Right ventricle myocardium superior (tissue), 1 donor: ENCODE measurements at regions not wholly inside any gene's neighbourhood (a gene's known extent, or its start where the extent isn't known, plus 50 kb on each side); places are given as distances from the start of the nearest gene placed in this dataset.

Experiments used
- ATAC-seq: fragments of 200-7000 bp; cut with Tn5 transposase; one replicate; pipeline ENCODE4 v1.9.1; 2020; ENCODE audit warnings: mild to moderate bottlenecking; ENCODE audit not compliant: poor library complexity
- DNase-seq: peaks from one replicate; pipeline ENCODE4 v3.0.0-alpha.2; 2020
- intact Hi-C: fragments of 100-400 bp; cut with DNase I; formaldehyde crosslinking; loops from one replicate; pipeline ENCODE4 v1.11.2; 2022
- donor health status: DM: no; HTN: yes; CAD: no; lungs with severe emphysema.

DNA sequence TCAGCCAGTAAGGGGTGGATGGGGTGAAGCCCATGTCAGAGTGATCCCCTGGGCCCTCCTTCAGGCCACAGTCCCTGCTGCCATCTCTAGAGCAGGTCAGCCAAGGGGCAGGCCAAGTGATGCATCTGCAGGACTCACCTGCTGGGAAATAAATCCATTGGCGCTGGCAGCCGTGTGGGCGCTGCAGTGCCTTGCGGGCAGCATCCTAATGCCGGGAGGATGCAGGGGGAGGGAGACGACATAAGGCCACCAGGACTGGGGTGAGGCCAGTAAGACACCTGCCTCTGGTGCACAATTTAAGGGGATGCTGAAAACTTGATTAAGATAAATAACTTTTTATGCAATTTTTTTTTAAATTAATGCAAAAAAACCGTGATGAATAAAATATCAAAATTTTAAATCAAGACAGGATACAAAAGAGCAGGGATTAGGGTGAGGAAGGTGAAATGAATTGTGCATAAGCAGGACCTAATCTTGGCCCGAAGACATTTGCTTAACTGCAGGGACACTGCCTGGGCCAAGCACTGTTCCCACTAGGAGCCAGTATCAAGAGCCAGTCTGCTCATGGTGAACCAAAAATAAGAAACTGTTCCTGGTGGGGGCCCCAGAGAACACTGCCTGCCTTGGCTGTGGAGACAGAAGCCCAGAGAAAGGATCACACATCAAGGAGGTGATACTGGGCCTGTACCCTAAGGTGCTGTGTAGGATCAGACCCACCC, 67.5 kb upstream of the CPLX2 start:
- no peak for ATAC-seq
- intact Hi-C loops, result no loop called here
- no peak for DNase-seq

DNA sequence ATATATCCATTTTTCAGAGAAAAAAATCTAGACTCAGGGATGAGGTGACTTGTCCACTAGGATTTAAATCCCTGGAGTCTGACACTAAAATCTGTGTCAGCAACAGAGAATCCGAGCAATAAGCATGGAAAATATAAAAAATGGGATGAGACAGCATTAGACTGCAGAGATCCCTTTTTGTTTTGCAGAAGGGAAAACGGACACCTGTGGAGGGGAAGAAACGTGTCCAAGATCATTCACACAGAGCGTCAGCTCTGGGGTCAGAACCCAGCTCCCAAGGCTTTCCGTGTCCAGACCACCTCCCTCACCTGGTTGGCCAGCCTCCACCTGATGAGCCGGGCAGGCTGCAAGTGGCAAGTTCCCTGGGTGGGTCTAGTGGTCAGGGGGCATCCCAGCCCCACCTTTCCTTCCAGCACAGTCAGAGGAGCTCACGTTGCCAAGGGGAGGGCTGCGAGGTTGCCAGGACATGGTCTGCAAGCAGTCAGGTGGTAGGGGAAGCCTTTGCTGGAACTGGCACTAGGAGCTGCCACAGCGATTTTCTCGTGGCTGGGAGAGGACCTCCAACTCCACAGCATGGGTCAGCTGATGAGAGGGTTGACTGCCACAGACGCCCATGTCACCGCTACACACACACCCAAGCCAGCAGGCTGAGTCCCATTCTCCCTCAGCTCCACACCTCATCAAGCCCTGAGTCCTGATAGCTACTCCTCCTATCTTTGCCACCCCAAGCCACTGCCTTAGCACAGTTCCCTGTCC, 65.9 kb upstream of the CPLX2 start:
- intact Hi-C loops, result no loop called here
- ATAC-seq (no peak), DNase-seq (no peak)

DNA sequence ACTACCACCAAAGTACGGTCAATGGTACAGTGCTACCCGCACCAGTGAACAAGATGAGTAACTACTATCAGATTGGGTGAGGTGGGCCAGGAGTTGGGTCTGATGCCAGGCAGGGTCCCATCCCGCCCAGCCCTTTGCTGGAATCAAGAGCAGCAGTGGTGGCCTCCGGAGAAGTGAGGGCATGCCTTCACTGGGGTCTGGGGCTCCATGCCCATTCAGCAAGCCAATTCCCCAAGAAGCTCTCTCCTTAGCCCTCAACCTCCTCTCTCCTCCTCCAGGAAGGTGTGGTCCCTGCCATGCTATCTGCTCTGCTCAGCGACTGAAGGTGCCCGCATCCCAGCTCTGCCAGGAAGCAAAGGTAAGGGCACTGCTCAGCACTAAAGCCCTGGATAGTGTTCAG, 62.7 kb upstream of the CPLX2 start:
- ATAC-seq, result no peak
- intact Hi-C loops, result no loop called here
- DNase-seq, result no peak

DNA sequence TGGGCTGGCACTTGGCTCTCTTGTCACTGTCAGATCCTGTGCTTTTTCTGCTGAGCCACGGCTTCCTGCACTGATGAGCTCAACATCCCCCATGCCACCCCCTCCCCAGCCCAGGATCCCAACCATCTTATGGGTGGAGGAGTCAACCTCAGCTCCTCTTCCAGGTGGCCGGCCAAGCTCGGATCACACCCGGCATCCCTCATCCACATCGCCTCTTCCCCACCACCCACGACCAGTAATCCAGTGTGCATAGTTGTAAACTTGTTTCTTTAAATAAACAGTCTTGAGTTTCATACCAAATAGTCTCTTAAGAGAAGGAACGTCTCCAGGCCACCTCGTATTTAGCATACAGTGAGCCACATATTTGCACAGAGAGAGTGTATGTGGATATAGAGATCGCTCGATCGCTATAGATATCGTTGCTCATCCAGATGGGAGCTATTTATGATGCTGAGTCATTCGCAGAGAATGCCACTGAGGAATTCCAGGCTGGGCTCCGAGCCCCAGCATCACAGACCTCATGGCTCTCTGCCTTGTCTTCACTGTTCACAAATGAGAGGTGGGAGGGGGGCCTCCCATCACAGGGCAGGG, 61.8 kb upstream of the CPLX2 start:
- ATAC-seq, result no peak
- no peak for DNase-seq

DNA sequence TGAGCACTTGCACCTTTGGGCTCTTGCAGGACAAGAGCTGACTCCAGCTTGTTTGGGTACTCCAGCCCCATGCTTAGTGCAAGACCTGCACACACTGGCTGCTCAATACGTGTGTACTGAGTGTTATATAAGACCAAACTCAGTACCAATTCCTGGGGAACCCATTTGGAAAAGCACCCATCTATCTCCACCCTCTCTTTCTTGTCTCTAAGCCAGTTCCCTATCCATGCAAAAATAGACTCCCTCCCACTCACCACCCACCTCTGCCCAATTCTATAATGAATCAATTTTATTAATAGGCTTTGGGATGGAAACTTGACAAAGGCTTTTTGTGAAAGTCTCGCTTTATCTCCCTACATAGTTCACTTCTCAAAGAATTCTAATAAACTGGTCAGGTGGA, 60.9 kb upstream of the CPLX2 start:
- intact Hi-C loops, result no loop called here
- no peak for ATAC-seq
- no peak for DNase-seq

More for the DNA sequence above, 61.8 kb upstream of the CPLX2 start:
- intact Hi-C loops, result no loop called here

DNA sequence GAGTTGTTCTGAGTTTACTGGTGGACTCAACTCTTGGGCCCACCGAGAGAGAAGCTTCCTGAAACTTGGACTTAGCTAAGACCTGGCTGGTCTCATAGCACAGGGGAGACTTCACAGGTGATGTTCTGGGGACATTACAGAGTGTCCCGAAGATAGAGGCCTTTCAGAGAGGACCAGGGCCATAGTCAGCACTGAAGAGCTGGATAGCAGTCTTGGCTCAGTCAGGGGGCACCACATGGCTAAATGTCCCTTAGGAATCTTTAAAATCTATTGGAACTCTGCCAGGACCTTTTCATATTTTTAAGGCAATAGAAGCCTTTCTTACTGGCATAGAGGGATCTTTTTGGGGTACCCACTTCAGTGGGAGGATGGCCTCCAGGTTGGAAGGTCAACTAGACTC, 59.8 kb upstream of the CPLX2 start:
- intact Hi-C loops, result no loop called here
- DNase-seq (no peak), ATAC-seq (no peak)

DNA sequence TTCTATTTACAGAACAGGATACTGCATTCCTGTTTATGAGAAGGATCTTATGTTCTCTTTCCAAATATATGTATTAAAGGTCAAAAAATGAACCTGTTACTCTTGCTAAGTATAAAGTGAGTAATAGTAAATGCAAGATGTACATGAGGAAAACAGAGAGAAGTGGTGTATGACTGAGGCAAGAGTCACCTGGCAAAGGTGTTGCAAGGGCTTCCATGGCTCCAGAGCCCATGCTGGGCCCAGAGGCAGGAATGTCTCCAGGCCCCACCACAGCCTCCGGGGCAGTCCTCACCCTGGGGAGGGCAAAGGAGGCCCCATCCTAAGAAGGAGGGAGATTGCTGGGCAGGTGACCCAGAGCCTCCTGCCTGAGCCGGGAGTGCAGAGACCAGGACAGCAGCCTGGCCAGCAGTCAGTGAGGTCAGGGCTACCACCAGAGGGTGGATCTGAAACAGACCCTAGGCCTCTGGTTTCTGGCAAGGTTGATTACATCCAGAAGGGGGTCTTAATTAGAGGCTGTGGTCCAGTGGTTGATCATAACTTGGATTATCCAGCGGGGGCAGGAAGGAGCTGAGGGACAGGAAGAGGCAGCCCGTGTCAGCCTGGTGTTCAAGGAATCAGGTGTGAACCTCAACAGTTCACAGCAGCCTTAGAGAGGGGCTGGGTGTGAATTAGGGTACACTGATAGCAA, 57.3 kb upstream of the CPLX2 start:
- intact Hi-C loops, result no loop called here
- ATAC-seq, result no peak

DNA sequence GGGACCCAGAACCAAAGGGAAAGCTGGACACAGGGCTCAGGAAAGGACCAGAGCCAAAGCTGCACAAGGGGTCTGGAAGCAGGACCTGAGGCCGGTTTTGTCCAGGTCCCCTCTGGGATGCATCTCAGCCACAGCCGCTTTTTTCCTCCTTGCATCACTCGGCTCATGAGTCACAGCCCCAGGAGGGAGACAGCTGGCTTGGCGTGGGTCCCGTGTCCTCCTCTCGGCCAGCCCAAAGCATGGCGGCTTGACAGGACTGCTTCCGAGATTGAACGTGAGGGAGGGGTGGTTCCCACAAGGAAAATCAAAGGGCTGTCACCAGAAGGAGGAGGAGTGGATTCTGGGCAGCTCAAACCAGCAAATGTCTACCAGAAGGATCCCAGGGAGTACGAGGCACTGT, 56.7 kb upstream of the CPLX2 start:
- no peak for DNase-seq
- intact Hi-C loops, result no loop called here
- ATAC-seq, result no peak

More for the DNA sequence above, 57.3 kb upstream of the CPLX2 start:
- DNase-seq, result no peak

DNA sequence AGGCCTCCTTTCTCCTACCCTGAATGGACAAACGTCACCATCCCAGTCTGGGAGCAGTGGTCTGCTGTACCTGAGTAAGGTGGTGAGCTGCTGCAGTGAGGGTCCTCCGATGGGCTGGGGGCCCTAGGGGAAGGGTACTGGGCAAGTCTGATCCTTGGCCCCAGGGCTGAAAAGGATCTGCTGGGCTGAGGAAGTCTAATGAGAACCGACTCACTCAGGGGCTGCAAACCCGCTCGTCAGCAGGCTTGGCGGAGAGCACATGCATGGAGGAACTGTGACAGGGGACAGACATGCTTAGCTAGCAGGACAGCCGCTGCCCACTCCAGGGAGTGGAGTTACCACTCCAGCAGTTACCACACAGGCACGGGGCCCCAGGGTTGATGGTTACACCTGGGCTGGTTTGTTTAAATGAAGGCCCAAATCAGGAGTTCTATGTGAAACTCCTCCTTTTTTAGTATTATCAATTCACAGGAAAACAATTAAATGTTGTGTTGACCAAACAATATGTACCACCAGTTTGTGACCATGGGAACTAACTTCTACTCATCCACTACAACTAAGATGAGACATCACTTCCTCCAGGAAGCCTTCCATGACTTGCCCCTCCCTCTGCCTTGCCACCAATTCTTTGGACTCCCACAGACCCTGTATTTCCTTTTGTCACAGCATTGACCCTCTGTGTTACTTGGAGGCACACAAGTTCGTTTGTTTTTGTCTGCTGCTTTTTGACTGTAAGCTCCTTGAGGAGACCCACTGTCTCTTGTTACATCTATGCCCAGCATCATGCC, 56.1 kb upstream of the CPLX2 start:
- DNase-seq, result no peak
- ATAC-seq, result no peak
- intact Hi-C loops, result no loop called here

DNA sequence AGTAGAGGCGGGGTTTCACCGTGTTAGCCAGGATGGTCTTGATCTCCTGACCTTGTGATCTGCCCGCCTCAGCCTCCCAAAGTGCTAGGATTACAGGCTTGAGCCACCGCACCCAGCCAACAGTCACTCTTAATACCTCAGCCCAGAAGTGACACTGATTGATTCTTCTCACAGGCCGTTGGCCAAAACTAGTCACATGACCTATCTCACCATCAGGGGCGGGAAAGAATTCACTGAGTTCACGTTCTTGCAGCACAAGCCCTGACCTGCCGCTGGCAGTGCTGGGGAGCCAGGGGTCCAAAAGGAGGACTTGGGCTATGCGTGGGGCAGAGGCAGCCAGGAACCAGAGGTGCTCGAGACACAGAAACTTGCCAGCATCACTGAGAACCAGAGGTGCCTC, 55.0 kb upstream of the CPLX2 start:
- DNase-seq (no peak), ATAC-seq (no peak)
- intact Hi-C loops, result no loop called here

DNA sequence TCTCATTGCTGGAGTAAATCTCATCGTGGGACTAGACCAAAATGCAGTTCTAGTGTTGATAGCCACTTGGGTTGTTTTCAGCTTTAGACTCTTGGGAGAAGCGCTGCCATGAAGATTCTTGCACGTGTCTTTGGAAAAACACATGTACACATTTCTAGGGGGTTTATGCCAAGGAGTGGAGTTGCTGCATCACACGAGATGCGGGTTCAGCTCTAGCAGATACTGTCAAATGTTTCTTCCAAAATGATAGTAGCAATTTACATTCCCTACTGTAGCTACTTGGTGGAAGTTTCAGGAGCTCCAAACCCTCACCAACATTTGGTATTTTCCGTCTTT, 52.3 kb upstream of the CPLX2 start:
- DNase-seq (no peak), ATAC-seq (no peak)
- intact Hi-C loops, result no loop called here

DNA sequence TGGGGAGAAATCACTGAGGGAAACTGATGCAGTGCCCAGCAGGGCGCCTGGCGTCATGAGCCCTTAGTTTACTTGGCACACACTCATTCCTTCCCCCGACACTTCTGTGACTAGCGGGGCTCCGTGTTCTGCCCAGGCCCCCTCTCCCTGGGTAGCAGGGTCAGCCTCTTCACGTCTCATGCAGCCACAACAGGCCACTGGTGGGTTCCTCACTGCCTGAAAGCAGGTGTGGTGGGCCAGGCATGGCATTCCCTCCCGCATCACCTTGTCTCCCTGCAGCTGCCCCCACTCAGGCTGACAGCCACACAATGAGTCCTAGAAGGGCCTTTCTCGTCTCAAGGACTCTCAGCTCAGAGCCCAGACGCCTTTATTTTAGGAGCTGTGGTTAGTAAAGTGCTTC, 51.1 kb upstream of the CPLX2 start:
- no peak for DNase-seq
- intact Hi-C loops, result no loop called here
- ATAC-seq, result no peak
